ENCODE measurements at regions not wholly inside any gene's neighbourhood (a gene's known extent, or its start where the extent isn't known, plus 50 kb on each side); places are given as distances from the start of the nearest gene placed in this dataset.

DNA sequence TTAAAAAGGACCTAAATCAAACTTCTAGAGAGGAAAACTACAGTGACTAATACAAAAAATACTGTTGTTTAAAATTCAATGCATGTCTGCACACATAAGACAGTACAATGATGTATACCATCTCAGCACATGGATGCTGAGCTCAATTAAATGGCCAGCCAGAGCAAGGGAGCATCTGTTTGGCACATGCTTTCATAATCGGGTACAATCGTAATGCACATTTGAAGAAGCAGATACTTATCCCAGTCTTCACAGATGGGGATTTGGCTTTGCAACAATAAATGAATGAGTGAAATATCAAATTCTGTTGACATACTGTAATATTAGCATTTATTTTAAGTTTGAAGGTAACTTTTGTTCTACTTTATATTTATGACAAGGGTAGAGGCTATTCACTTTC is 187.8 kb downstream of the CRPPA start:
- DNase-seq: no peak
- no peak for ATAC-seq (ENCODE audit: insufficient read depth, low FRiP score)
- no peaks in the 10 kb centered on the region for H3K27me3 ChIP-seq (ENCODE audit: control insufficient read depth in 3 of 3, insufficient read depth in 3 of 3, low read length in 2 of 3)
- peaks cover 4 to 19% (median 7%) of the 10 kb centered on the region in 4 donors for H3K9me3 ChIP-seq (ENCODE audit: control insufficient read depth in 4 of 4, insufficient read depth in 3 of 4, low read length in 3 of 4)
- H3K36me3 ChIP-seq (ENCODE audit: control insufficient read depth in 4 of 4, insufficient read depth in 4 of 4, low read length in 4 of 4): peaks cover 0 to 10% (median 0%) of the 10 kb centered on the region in 4 donors
- no peak overlapping the region for H3K4me3 ChIP-seq
- peaks cover 0 to 8% (median 0%) of the 10 kb centered on the region in 5 donors for H3K4me1 ChIP-seq (ENCODE audit: control insufficient read depth in 5 of 5, insufficient read depth in 5 of 5, low read length in 5 of 5)
- TF ChIP-seq, protein P1, sequence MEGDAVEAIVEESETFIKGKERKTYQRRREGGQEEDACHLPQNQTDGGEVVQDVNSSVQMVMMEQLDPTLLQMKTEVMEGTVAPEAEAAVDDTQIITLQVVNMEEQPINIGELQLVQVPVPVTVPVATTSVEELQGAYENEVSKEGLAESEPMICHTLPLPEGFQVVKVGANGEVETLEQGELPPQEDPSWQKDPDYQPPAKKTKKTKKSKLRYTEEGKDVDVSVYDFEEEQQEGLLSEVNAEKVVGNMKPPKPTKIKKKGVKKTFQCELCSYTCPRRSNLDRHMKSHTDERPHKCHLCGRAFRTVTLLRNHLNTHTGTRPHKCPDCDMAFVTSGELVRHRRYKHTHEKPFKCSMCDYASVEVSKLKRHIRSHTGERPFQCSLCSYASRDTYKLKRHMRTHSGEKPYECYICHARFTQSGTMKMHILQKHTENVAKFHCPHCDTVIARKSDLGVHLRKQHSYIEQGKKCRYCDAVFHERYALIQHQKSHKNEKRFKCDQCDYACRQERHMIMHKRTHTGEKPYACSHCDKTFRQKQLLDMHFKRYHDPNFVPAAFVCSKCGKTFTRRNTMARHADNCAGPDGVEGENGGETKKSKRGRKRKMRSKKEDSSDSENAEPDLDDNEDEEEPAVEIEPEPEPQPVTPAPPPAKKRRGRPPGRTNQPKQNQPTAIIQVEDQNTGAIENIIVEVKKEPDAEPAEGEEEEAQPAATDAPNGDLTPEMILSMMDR (IDR thresholded peaks at IDR 0.05; ENCODE audit: control extremely low read depth, extremely low read depth): no peak
- H3K27ac ChIP-seq (ENCODE audit: low read depth in 1 of 2, low read length in 1 of 2): no peak overlapping the region
- no peak overlapping the region for H3K9ac ChIP-seq (ENCODE audit: insufficient read depth in 1 of 2, low read length in 2 of 2)
- WGBS, 2 donors: 85 to 97% methylated on average over 2 of the region's 2 CpGs

DNA sequence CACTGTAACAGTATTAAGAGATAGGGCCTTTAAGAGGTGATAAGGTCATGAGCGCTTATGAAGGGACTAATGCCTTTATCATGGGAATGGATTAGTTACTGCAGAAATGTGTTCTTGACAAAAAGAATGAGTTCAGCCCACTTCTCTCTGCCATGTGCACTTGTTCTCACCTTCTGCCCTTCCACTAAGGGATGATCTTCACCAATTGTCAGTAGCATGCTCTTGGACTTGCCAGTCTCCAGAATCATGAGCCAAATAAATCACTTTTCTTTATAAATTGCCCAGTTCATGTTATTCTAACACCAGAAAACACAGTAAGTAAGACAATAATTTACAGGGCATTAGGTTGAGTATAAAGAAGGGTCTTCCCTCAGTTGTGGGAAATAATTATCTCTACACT is 189.1 kb downstream of the CRPPA start:
- peaks cover 0 to 10% (median 0%) of the 10 kb centered on the region in 4 donors for H3K36me3 ChIP-seq (ENCODE audit: control insufficient read depth in 4 of 4, insufficient read depth in 4 of 4, low read length in 4 of 4)
- no peak overlapping the region for H3K9ac ChIP-seq (ENCODE audit: insufficient read depth in 1 of 2, low read length in 2 of 2)
- H3K9me3 ChIP-seq (ENCODE audit: control insufficient read depth in 4 of 4, insufficient read depth in 3 of 4, low read length in 3 of 4): peaks cover 4 to 19% (median 7%) of the 10 kb centered on the region in 4 donors
- no peak overlapping the region for H3K27ac ChIP-seq (ENCODE audit: low read depth in 1 of 2, low read length in 1 of 2)
- ATAC-seq (ENCODE audit: insufficient read depth, low FRiP score) (no peak), DNase-seq (no peak)
- TF ChIP-seq, protein P1 (IDR thresholded peaks at IDR 0.05; ENCODE audit: control extremely low read depth, extremely low read depth): no peak
- H3K27me3 ChIP-seq (ENCODE audit: control insufficient read depth in 3 of 3, insufficient read depth in 3 of 3, low read length in 2 of 3): no peaks in the 10 kb centered on the region
- peaks cover 0 to 8% (median 0%) of the 10 kb centered on the region in 5 donors for H3K4me1 ChIP-seq (ENCODE audit: control insufficient read depth in 5 of 5, insufficient read depth in 5 of 5, low read length in 5 of 5)
- no peak overlapping the region for H3K4me3 ChIP-seq
- 96 to 98% methylated on average over 1 of the region's 1 CpG for WGBS, 2 donors

DNA sequence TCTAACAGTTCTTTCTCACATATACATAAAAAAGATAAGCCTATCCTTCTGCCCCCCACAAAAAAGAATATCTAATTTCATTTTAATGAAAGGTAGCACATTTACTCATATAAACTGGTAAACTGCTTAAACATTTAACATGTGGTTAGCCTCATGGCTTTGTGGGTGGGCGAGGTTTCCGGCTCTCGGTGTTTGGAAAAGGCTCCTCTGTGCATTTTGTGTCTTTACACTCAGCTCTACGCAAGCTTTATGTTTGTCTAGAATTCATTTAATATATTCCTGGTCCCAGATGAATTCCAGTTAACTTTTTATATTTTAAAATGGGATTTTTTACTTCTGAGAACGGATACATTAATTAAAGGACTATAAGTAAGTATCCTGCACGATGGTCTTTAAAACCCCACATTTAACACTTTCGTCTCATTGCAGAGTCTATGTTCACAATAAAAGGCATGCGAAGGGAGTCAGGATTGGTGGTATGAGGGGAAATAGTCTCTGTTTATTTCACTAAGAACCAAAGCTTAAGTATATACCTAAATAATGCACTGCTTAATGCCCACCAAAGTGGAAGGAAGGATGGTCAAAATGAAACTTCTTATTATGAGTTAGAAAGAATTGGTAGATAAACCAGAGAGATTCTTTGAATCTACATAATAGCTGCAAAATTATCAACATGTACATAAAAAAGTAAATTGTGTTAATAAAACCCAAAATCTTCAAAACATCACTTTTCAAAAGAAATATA is 197.2 kb downstream of the CRPPA start:
- TF ChIP-seq, protein P1 (IDR thresholded peaks at IDR 0.05; ENCODE audit: control extremely low read depth, extremely low read depth): no peak

More for the DNA sequence above, 197.2 kb downstream of the CRPPA start:
- H3K4me3 ChIP-seq: no peak overlapping the region
- no peak for ATAC-seq (ENCODE audit: insufficient read depth, low FRiP score)
- no peaks in the 10 kb centered on the region for H3K27me3 ChIP-seq (ENCODE audit: control insufficient read depth in 3 of 3, insufficient read depth in 3 of 3, low read length in 2 of 3)
- no peaks in the 10 kb centered on the region for H3K9me3 ChIP-seq (ENCODE audit: control insufficient read depth in 4 of 4, insufficient read depth in 3 of 4, low read length in 3 of 4)
- WGBS, 2 donors: 90 to 92% methylated on average over 8 of the region's 8 CpGs
- H3K27ac ChIP-seq (ENCODE audit: low read depth in 1 of 2, low read length in 1 of 2): no peak overlapping the region
- H3K36me3 ChIP-seq (ENCODE audit: control insufficient read depth in 4 of 4, insufficient read depth in 4 of 4, low read length in 4 of 4): no peaks in the 10 kb centered on the region
- no peak for DNase-seq
- no peaks in the 10 kb centered on the region for H3K4me1 ChIP-seq (ENCODE audit: control insufficient read depth in 5 of 5, insufficient read depth in 5 of 5, low read length in 5 of 5)
- no peak overlapping the region for H3K9ac ChIP-seq (ENCODE audit: insufficient read depth in 1 of 2, low read length in 2 of 2)
